GM20000 (cell line): ENCODE measurements at regions not wholly inside any gene's neighbourhood (a gene's known extent, or its start where the extent isn't known, plus 50 kb on each side); places are given as distances from the start of the nearest gene placed in this dataset.

Source experiments
- DNase-seq: peaks from one replicate; pipeline ENCODE4 v3.0.0; 2012; ENCODE audit warnings: low spot score
- TF ChIP-seq, protein P1 (sequence below): IDR thresholded peaks from 2 replicates; pipeline ENCODE4 v1.5.1; 2012; ENCODE audit warnings: mild to moderate bottlenecking, control low read depth; ENCODE audit errors: extremely low read depth, missing control alignments

- TF ChIP-seq, protein P1, sequence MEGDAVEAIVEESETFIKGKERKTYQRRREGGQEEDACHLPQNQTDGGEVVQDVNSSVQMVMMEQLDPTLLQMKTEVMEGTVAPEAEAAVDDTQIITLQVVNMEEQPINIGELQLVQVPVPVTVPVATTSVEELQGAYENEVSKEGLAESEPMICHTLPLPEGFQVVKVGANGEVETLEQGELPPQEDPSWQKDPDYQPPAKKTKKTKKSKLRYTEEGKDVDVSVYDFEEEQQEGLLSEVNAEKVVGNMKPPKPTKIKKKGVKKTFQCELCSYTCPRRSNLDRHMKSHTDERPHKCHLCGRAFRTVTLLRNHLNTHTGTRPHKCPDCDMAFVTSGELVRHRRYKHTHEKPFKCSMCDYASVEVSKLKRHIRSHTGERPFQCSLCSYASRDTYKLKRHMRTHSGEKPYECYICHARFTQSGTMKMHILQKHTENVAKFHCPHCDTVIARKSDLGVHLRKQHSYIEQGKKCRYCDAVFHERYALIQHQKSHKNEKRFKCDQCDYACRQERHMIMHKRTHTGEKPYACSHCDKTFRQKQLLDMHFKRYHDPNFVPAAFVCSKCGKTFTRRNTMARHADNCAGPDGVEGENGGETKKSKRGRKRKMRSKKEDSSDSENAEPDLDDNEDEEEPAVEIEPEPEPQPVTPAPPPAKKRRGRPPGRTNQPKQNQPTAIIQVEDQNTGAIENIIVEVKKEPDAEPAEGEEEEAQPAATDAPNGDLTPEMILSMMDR, result no peak
- no peak for DNase-seq
Observed at GRCh38 chr13:73683746-73684145, 450.5 kb downstream of the KLF12 start.

GRCh38 chr13:73681779-73682178, 452.4 kb downstream of the KLF12 start:
- no peak for DNase-seq
- TF ChIP-seq, protein P1, result no peak

DNA sequence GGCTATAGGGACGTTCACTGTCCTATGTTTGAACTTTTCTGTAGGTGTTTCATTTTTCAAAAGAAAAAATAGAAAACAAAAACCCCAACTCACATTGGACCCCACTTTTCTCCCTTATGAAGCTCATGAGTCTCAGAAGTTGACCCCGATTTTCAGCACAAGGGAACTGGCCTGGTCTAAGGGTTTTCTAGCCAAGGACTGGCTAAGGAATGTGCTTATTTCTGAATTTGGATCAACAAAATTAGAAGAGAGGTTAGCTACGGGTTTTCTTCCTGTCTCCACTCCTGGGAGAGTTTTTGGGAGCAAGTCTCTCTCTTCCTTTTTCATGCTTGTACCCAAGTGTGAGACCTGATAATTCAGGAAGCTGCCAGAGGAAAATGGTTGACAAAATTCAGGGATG, 453.2 kb downstream of the KLF12 start:
- no peak for DNase-seq
- TF ChIP-seq, protein P1, result no peak

GRCh38 chr13:73677048-73677601, 457.1 kb downstream of the KLF12 start:
- no peak for DNase-seq
- TF ChIP-seq, protein P1, result no peak

DNA sequence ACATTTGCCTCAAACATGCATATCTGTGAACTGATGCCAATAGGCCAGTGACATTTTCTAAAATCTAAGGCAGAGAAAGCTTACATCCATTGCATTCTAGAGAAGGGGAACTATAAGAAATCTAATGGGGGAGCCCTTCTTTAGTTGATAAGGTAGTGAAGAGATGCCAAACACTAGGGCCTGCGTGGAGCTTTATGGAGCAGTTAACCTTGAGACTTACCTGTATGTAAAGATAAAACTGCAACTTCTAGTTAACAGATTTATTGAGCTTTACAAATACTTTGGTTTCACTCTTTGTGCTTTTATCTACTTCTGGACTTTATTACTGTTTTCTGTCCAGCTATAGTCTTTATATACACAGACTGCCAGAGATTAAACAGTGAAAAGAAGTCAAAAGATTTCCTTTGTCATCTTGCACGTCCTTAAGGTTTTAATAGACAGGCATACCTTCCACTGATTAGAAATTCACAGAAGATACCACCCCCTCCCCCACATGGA, 457.6 kb downstream of the KLF12 start:
- TF ChIP-seq, protein P1, result no peak
- DNase-seq, result no peak

- DNase-seq, result no peak
- TF ChIP-seq, protein P1, result no peak
Observed at GRCh38 chr13:73675821-73676220, 458.4 kb downstream of the KLF12 start.

- DNase-seq, result no peak
- TF ChIP-seq, protein P1, result no peak
Observed at GRCh38 chr13:73674570-73674969, 459.6 kb downstream of the KLF12 start.
